ENCODE measurements at regions not wholly inside any gene's neighbourhood (a gene's known extent, or its start where the extent isn't known, plus 50 kb on each side); places are given as distances from the start of the nearest gene placed in this dataset.

- DNase-seq: no peak
Observed at GRCh38 chr7:17054206-17054605, 172.4 kb upstream of the AGR3 start.

- no peak for DNase-seq
Observed at GRCh38 chr7:17054836-17055235, 173.1 kb upstream of the AGR3 start.

GRCh38 chr7:17055596-17055995 lies 173.8 kb upstream of the AGR3 start:
- DNase-seq: no peak

GRCh38 chr7:17056491-17057142 lies 174.8 kb upstream of the AGR3 start:
- DNase-seq: no peak

GRCh38 chr7:17057143-17057509 lies 175.3 kb upstream of the AGR3 start:
- no peak for DNase-seq

GRCh38 chr7:17058568-17058967 lies 176.8 kb upstream of the AGR3 start:
- DNase-seq: no peak

- DNase-seq: no peak
Observed at GRCh38 chr7:17060051-17060450, 178.3 kb upstream of the AGR3 start.

GRCh38 chr7:17061443-17061842 lies 179.7 kb upstream of the AGR3 start:
- no peak for DNase-seq

- no peak for DNase-seq
Observed at GRCh38 chr7:17062151-17063044, 180.6 kb upstream of the AGR3 start.

- no peak for DNase-seq
Observed at GRCh38 chr7:17063045-17063383, 181.2 kb upstream of the AGR3 start.

- no peak for DNase-seq
Observed at GRCh38 chr7:17067691-17068090, 185.9 kb upstream of the AGR3 start.

- peak; percentile 4 for DNase-seq
Observed at GRCh38 chr7:17069146-17069545, 187.4 kb upstream of the AGR3 start.

- no peak for DNase-seq
Observed at GRCh38 chr7:17070231-17070708, 188.5 kb upstream of the AGR3 start.

- no peak for DNase-seq
Observed at GRCh38 chr7:17071866-17072265, 190.1 kb upstream of the AGR3 start.

- DNase-seq: no peak
Observed at GRCh38 chr7:17075601-17076255, 193.9 kb upstream of the AGR3 start.

- no peak for DNase-seq
Observed at GRCh38 chr7:17078298-17078697, 196.5 kb upstream of the AGR3 start.

- no peak for DNase-seq
Observed at GRCh38 chr7:17083392-17084165, 201.8 kb upstream of the AGR3 start.

GRCh38 chr7:17084166-17084475 lies 202.3 kb upstream of the AGR3 start:
- DNase-seq: no peak

- DNase-seq: no peak
Observed at GRCh38 chr7:17085186-17085585, 203.4 kb upstream of the AGR3 start.

- no peak for DNase-seq
Observed at GRCh38 chr7:17086403-17086802, 204.6 kb upstream of the AGR3 start.

GRCh38 chr7:17090751-17091150 lies 207.7 kb upstream of the AHR start:
- DNase-seq: no peak

- DNase-seq: no peak
Observed at GRCh38 chr7:17093461-17093860, 205.0 kb upstream of the AHR start.

- DNase-seq: no peak
Observed at GRCh38 chr7:17094963-17095574, 203.4 kb upstream of the AHR start.
